T-cell (primary cell): ENCODE measurements at regions not wholly inside any gene's neighbourhood (a gene's known extent, or its start where the extent isn't known, plus 50 kb on each side); places are given as distances from the start of the nearest gene placed in this dataset.
"Not testable (repeated sequence)": the region's sequence is repeated elsewhere in the genome, so short reads cannot be mapped to it uniquely, and the experiment has no call there.

ENCODE experiments used
- ATAC-seq, 4 experiments: fragments of 200-7000 bp in 3 of 4; fragments of 150-1000 bp in 1 of 4; cut with Tn5 transposase; replicated peaks in 1 of 4; 1 replicate in 3 of 4; 2 replicates in 1 of 4; pipeline ENCODE4 v1.10.0; 2021; ENCODE audit warnings: moderate library complexity in 3 of 4, mild to moderate bottlenecking in 2 of 4, moderate number of reproducible peaks in 1 of 4
- CTCF ChIA-PET, 2 donors: fragments of 300-600 bp; sonication (Branson Sonifier 250); formaldehyde crosslinking; loops; one replicate each; lab custom pipeline; 2022; ENCODE audit warnings: antibody characterized with exemption in 2 of 2; lab: Charles Lee
- POLR2A ChIA-PET, 2 donors: fragments of 300-600 bp; sonication (Branson Sonifier 250); formaldehyde crosslinking; loops; one replicate each; lab custom pipeline; 2022; ENCODE audit warnings: antibody characterized with exemption in 2 of 2; lab: Charles Lee
- DNase-seq, 35 experiments: peaks; one replicate each; pipeline versions ENCODE4 v3.0.0 to v3.0.0-alpha.2; 2013 to 2023
- H3K27ac ChIP-seq: one replicate; pipeline ENCODE4 v1.5.1; 2013; ENCODE audit warnings: low read length
- H3K27me3 ChIP-seq, 2 experiments: replicated peaks in 1 of 2; 1 replicate in 1 of 2; 2 replicates in 1 of 2; pipeline versions ENCODE4 v1.6.1 to v1.7.0; 2013; ENCODE audit warnings: low read length in 1 of 2, mixed read lengths in 1 of 2; ENCODE audit not compliant: control insufficient read depth in 2 of 2, insufficient read depth in 2 of 2; ENCODE audit errors: extremely low read depth in 1 of 2
- H3K36me3 ChIP-seq, 2 donors: 1 replicate in 1 of 2; 2 replicates in 1 of 2; pipeline versions ENCODE4 v1.6.1 to v1.7.0; 2013; ENCODE audit warnings: low read length in 1 of 2; ENCODE audit not compliant: control insufficient read depth in 2 of 2, insufficient read depth in 1 of 2; ENCODE audit errors: extremely low read depth in 1 of 2
- H3K4me1 ChIP-seq, 2 experiments: 1 replicate in 1 of 2; 2 replicates in 1 of 2; pipeline versions ENCODE4 v1.6.1 to v1.7.0; 2013; ENCODE audit warnings: low read length in 2 of 2, mixed read lengths in 1 of 2; ENCODE audit not compliant: insufficient read depth in 2 of 2, control insufficient read depth in 1 of 2; ENCODE audit errors: extremely low read depth in 1 of 2
- H3K4me3 ChIP-seq, 2 donors: 1 replicate in 1 of 2; 2 replicates in 1 of 2; pipeline versions ENCODE4 v1.5.1 to v1.7.0; 2013; ENCODE audit warnings: mild to moderate bottlenecking in 2 of 2, low read length in 1 of 2, moderate library complexity in 1 of 2; ENCODE audit not compliant: control insufficient read depth in 1 of 2; ENCODE audit errors: extremely low read depth in 1 of 2
- H3K9me3 ChIP-seq: 2 replicates; pipeline ENCODE4 v1.7.0; 2013
- H3K27ac Mint-ChIP-seq, 2 donors: one replicate each; pipeline ENCODE4 v1.8.0; 2020 to 2021; ENCODE audit warnings: mild to moderate bottlenecking in 2 of 2, mixed read lengths in 2 of 2
- H3K27me3 Mint-ChIP-seq, 2 donors: one replicate each; pipeline ENCODE4 v1.8.0; 2021 to 2022; ENCODE audit warnings: mixed read lengths in 2 of 2
- H3K36me3 Mint-ChIP-seq: one replicate; pipeline ENCODE4 v1.8.0; 2021; ENCODE audit warnings: mixed read lengths
- H3K4me1 Mint-ChIP-seq, 3 donors: one replicate each; pipeline ENCODE4 v1.8.0; 2020 to 2022; ENCODE audit warnings: mixed read lengths in 3 of 3, mild to moderate bottlenecking in 1 of 3
- H3K4me3 Mint-ChIP-seq, 3 donors: one replicate each; pipeline ENCODE4 v1.8.0; 2020 to 2022; ENCODE audit warnings: mild to moderate bottlenecking in 3 of 3, mixed read lengths in 3 of 3, moderate library complexity in 3 of 3
- H3K9me3 Mint-ChIP-seq, 3 donors: one replicate each; pipeline ENCODE4 v1.8.0; 2020 to 2022; ENCODE audit warnings: mixed read lengths in 3 of 3
- WGBS: methylation state at CpG from one replicate; pipeline ENCODE4 v1.1.5; 2013; ENCODE audit warnings: missing lambda C conversion rate; ENCODE audit not compliant: insufficient coverage; 5-methylcytosine and 5-hydroxymethylcytosine counted together

- 73% methylated on average over 2 of the region's 2 CpGs for WGBS
- Mint-ChIP-seq H3K36me3 (no peaks in the 10 kb centered on the region), H3K4me1 (no peaks in the 10 kb centered on the region), H3K4me3 (no peak overlapping the region), H3K9me3 (no peaks in the 10 kb centered on the region), H3K27ac (no peak overlapping the region), H3K27me3 (peaks cover 0 to 3% of the 10 kb centered on the region in 2 donors)
- H3K4me1 ChIP-seq = no peaks in the 10 kb centered on the region
- peaks cover 0 to 2% of the 10 kb centered on the region in 2 experiments for H3K27me3 ChIP-seq
- DNase-seq (no peak), ATAC-seq (no peak)
- POLR2A ChIA-PET = no interaction called here
- no peaks in the 10 kb centered on the region for H3K9me3 ChIP-seq
- CTCF ChIA-PET = no interaction called here
- H3K36me3 ChIP-seq = no peaks in the 10 kb centered on the region
- H3K4me3 ChIP-seq = no peak overlapping the region
- H3K27ac ChIP-seq = no peak overlapping the region
Observed at GRCh38 chrY:7542256-7542858, 630.8 kb upstream of the AMELY start.

DNA sequence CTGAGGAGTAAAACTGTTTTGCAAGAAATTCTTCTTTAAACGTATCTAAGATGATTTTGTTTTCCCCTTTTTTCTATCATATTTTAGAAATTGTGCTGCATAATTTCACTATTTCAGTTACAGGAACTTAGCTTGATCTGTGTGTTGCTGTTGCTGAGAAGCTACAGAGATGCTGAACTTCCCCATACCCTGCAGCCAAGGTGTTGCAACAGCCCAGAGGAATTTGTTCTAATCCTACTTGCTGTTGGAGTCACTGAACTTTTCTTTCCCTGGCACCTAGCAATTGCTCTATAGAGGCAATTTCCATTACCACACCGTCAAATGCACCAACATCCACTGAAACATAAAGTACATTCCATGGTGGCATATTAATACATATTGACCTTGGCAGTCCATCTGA, 617.8 kb upstream of the AMELY start:
- H3K27ac Mint-ChIP-seq = no peak overlapping the region
- WGBS = no CpG with 5 or more reads among the region's 2 CpGs
- H3K4me3 Mint-ChIP-seq = no peak overlapping the region
- POLR2A ChIA-PET = no interaction called here
- H3K36me3 Mint-ChIP-seq = no peaks in the 10 kb centered on the region
- peaks cover 0 to 9% of the 10 kb centered on the region in 2 donors for H3K27me3 Mint-ChIP-seq
- no peaks in the 10 kb centered on the region for H3K27me3 ChIP-seq
- ATAC-seq (no peak), DNase-seq (no peak)
- H3K36me3 ChIP-seq = no peaks in the 10 kb centered on the region
- H3K9me3 Mint-ChIP-seq = no peaks in the 10 kb centered on the region
- no peaks in the 10 kb centered on the region for H3K4me1 Mint-ChIP-seq
- H3K9me3 ChIP-seq = no peaks in the 10 kb centered on the region
- no peak overlapping the region for H3K4me3 ChIP-seq
- H3K4me1 ChIP-seq = no peaks in the 10 kb centered on the region
- CTCF ChIA-PET = no interaction called here
- no peak overlapping the region for H3K27ac ChIP-seq

- CTCF ChIA-PET, H3K9me3 Mint-ChIP-seq, DNase-seq, H3K27ac ChIP-seq, H3K9me3 ChIP-seq, H3K4me1 ChIP-seq, H3K27me3 ChIP-seq, H3K36me3 Mint-ChIP-seq, H3K36me3 ChIP-seq, H3K27ac Mint-ChIP-seq, H3K4me3 ChIP-seq, H3K27me3 Mint-ChIP-seq, ATAC-seq, H3K4me3 Mint-ChIP-seq, POLR2A ChIA-PET, H3K4me1 Mint-ChIP-seq: not testable (repeated sequence)
- WGBS = no CpG with 5 or more reads among the region's 4 CpGs
Observed at GRCh38 chrY:7527568-7527967, 616.0 kb upstream of the AMELY start.

DNA sequence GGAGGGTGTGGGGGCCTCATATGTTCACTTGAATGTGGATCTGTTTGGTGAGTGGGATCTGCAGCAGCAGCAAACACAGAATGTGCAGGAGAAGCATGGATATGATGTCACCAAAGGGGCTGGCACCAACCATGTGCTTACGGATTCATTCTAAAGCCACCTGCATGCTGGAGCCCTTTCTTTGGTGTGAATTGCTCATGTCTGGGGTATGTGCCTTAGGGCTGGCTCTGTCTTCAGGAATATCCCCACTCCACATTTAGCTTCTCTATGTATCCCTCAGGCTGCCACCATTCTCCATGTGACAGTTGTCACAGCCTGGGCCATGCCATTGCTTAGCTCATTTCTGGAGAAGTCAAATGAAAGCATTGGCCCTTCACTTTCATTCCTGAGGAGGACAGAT, 606.8 kb upstream of the AMELY start:
- no peaks in the 10 kb centered on the region for H3K27me3 Mint-ChIP-seq
- ATAC-seq = no peak
- H3K4me3 ChIP-seq = no peak overlapping the region
- no CpG with 5 or more reads among the region's 1 CpG for WGBS
- no peaks in the 10 kb centered on the region for H3K4me1 Mint-ChIP-seq
- POLR2A ChIA-PET = no interaction called here
- no peak overlapping the region for H3K4me3 Mint-ChIP-seq
- no peaks in the 10 kb centered on the region for H3K9me3 ChIP-seq
- H3K27ac ChIP-seq = no peak overlapping the region
- no peaks in the 10 kb centered on the region for H3K9me3 Mint-ChIP-seq
- H3K4me1 ChIP-seq = no peaks in the 10 kb centered on the region
- CTCF ChIA-PET = no interaction called here
- H3K27me3 ChIP-seq = no peaks in the 10 kb centered on the region
- no peaks in the 10 kb centered on the region for H3K36me3 ChIP-seq
- H3K27ac Mint-ChIP-seq = no peak overlapping the region
- no peaks in the 10 kb centered on the region for H3K36me3 Mint-ChIP-seq
- no peak for DNase-seq

DNA sequence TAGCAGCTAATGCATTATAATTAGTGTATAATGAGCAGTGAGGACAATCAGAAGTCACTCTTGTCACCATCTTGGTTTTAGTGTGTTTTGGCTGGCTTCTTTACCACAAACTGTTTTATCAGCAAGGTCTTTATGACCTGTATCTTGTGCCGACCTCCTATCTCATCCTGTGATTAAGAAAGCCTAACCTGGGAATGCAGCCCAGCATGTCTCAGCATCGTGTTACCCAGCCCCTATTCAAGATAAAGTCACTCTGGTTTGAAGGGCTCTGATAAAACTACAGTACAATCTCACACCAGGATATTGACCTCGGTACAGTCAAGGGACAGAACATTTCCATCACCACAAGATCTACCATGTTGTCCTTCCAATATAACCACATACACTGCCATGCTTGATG, 604.7 kb upstream of the AMELY start:
- no peaks in the 10 kb centered on the region for H3K27me3 ChIP-seq
- no peaks in the 10 kb centered on the region for H3K4me1 ChIP-seq
- CTCF ChIA-PET = no interaction called here
- ATAC-seq (no peak), DNase-seq (no peak)
- H3K9me3 ChIP-seq = no peaks in the 10 kb centered on the region
- no CpG with 5 or more reads among the region's 3 CpGs for WGBS
- Mint-ChIP-seq H3K27me3 (no peaks in the 10 kb centered on the region), H3K4me1 (no peaks in the 10 kb centered on the region), H3K4me3 (no peak overlapping the region), H3K36me3 (no peaks in the 10 kb centered on the region), H3K27ac (no peak overlapping the region), H3K9me3 (no peaks in the 10 kb centered on the region)
- no peaks in the 10 kb centered on the region for H3K36me3 ChIP-seq
- H3K4me3 ChIP-seq = no peak overlapping the region
- no peak overlapping the region for H3K27ac ChIP-seq
- POLR2A ChIA-PET = no interaction called here

- Histone ChIP-seq H3K36me3 (no peaks in the 10 kb centered on the region), H3K27ac (no peak overlapping the region), H3K4me1 (no peaks in the 10 kb centered on the region), H3K4me3 (no peak overlapping the region), H3K27me3 (no peaks in the 10 kb centered on the region), H3K9me3 (no peaks in the 10 kb centered on the region)
- no CpG with 5 or more reads among the region's 2 CpGs for WGBS
- POLR2A ChIA-PET = no interaction called here
- CTCF ChIA-PET = no interaction called here
- Mint-ChIP-seq H3K9me3 (no peaks in the 10 kb centered on the region), H3K27ac (no peak overlapping the region), H3K4me1 (no peaks in the 10 kb centered on the region), H3K4me3 (no peak overlapping the region), H3K36me3 (no peaks in the 10 kb centered on the region), H3K27me3 (no peaks in the 10 kb centered on the region)
- ATAC-seq (no peak), DNase-seq (no peak)
Observed at GRCh38 chrY:7515812-7516211, 604.3 kb upstream of the AMELY start.

DNA sequence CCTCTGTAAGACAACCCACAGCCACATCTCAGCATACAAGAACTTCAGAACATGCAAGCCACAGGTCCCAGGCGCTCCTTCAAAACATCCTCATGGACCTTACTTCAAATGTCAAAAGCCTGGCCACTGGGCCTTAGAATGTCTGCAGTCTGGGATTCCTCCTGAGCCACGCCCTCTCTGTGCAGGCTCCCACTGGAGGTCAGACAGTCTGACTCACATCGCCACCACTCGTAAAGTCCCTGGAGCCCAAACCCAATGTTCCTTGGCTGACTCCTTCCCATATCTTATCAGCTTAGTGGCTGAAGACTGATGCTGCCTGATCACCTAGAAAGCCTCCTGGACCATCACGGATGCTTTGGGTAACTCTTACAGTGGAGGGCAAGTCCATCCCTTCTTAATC, 591.3 kb upstream of the AMELY start:
- Histone ChIP-seq H3K27ac (no peak overlapping the region), H3K9me3 (no peaks in the 10 kb centered on the region), H3K36me3 (no peaks in the 10 kb centered on the region), H3K27me3 (no peaks in the 10 kb centered on the region), H3K4me3 (no peak overlapping the region), H3K4me1 (no peaks in the 10 kb centered on the region)
- POLR2A ChIA-PET = no interaction called here
- Mint-ChIP-seq H3K36me3 (no peaks in the 10 kb centered on the region), H3K9me3 (no peaks in the 10 kb centered on the region), H3K4me3 (no peak overlapping the region), H3K4me1 (no peaks in the 10 kb centered on the region), H3K27me3 (peaks cover 0 to 8% of the 10 kb centered on the region in 2 donors), H3K27ac (no peak overlapping the region)
- CTCF ChIA-PET = no interaction called here
- DNase-seq (no peak), ATAC-seq (no peak)
- WGBS = no CpG with 5 or more reads among the region's 5 CpGs
